ENCODE measurements at regions not wholly inside any gene's neighbourhood (a gene's known extent, or its start where the extent isn't known, plus 50 kb on each side); places are given as distances from the start of the nearest gene placed in this dataset.

- no peaks in the 10 kb centered on the region for H4K20me1 ChIP-seq (ENCODE audit: control insufficient read depth, extremely low read depth, insufficient read depth, low read length)
- H3K27me3 ChIP-seq (ENCODE audit: control insufficient read depth, extremely low read depth, insufficient read depth, low read length), result no peaks in the 10 kb centered on the region
- TF ChIP-seq CTCF (optimal IDR thresholded peaks at IDR 0.05 in 1 of 3, IDR thresholded peaks at IDR 0.05 in 1 of 3, conservative IDR thresholded peaks at IDR 0.05 in 1 of 3; ENCODE audit: extremely low read depth in 1 of 3, insufficient read depth in 2 of 3, low read length in 3 of 3) (no peak), EZH2 (IDR thresholded peaks at IDR 0.05; ENCODE audit: low read length) (no peak)
- H3K9me1 ChIP-seq (ENCODE audit: control insufficient read depth, extremely low read depth, insufficient read depth, low read length), result no peaks in the 10 kb centered on the region
- H3K9me3 ChIP-seq (ENCODE audit: control insufficient read depth, low read depth, low read length), result no peaks in the 10 kb centered on the region
- no peaks in the 10 kb centered on the region for H3K36me3 ChIP-seq (ENCODE audit: control insufficient read depth in 2 of 2, extremely low read depth in 1 of 2, insufficient read depth in 2 of 2, low read length in 2 of 2)
- H3K79me2 ChIP-seq (ENCODE audit: control insufficient read depth, insufficient read depth, low read length), result no peaks in the 10 kb centered on the region
- dilution Hi-C loops (cut with MboI; ENCODE audit: extremely low pct_ligation_motif_present, low sequenced_read_pairs), result no loop called here
- DNase-seq (ENCODE audit: low read depth, low spot score) (no peak), FAIRE-seq (no peak)
- no peak overlapping the region for H2AFZ ChIP-seq (ENCODE audit: control insufficient read depth, low read length)
- no peak overlapping the region for H3K9ac ChIP-seq (ENCODE audit: control insufficient read depth, extremely low read depth, insufficient read depth, low read length)
- H3K4me1 ChIP-seq (ENCODE audit: control insufficient read depth, extremely low read depth, insufficient read depth, low read length), result no peaks in the 10 kb centered on the region
- no peak overlapping the region for H3K4me2 ChIP-seq (ENCODE audit: control insufficient read depth, extremely low read depth, insufficient read depth, low read depth, low read length)
- H3K4me3 ChIP-seq (ENCODE audit: control insufficient read depth in 2 of 3, extremely low read depth in 1 of 3, insufficient read depth in 2 of 3, low read depth in 1 of 3, low read length in 3 of 3), result no peak overlapping the region
- no peak overlapping the region for H3K27ac ChIP-seq (ENCODE audit: control insufficient read depth, insufficient read depth, low read length)
These were observed 1177.4 kb upstream of the PHF14 start for GRCh38 chr7:9796241-9796640.

- no peak overlapping the region for H3K4me2 ChIP-seq (ENCODE audit: control insufficient read depth, extremely low read depth, insufficient read depth, low read depth, low read length)
- FAIRE-seq, result no peak
- no peak overlapping the region for H3K4me3 ChIP-seq (ENCODE audit: control insufficient read depth in 2 of 3, extremely low read depth in 1 of 3, insufficient read depth in 2 of 3, low read depth in 1 of 3, low read length in 3 of 3)
- H4K20me1 ChIP-seq (ENCODE audit: control insufficient read depth, extremely low read depth, insufficient read depth, low read length), result no peaks in the 10 kb centered on the region
- H3K36me3 ChIP-seq (ENCODE audit: control insufficient read depth in 2 of 2, extremely low read depth in 1 of 2, insufficient read depth in 2 of 2, low read length in 2 of 2), result no peaks in the 10 kb centered on the region
- no peaks in the 10 kb centered on the region for H3K79me2 ChIP-seq (ENCODE audit: control insufficient read depth, insufficient read depth, low read length)
- H3K9ac ChIP-seq (ENCODE audit: control insufficient read depth, extremely low read depth, insufficient read depth, low read length), result no peak overlapping the region
- dilution Hi-C loops (cut with MboI; ENCODE audit: extremely low pct_ligation_motif_present, low sequenced_read_pairs), result no loop called here
- DNase-seq (ENCODE audit: low read depth, low spot score), result no peak
- TF ChIP-seq CTCF (optimal IDR thresholded peaks at IDR 0.05 in 1 of 3, IDR thresholded peaks at IDR 0.05 in 1 of 3, conservative IDR thresholded peaks at IDR 0.05 in 1 of 3; ENCODE audit: extremely low read depth in 1 of 3, insufficient read depth in 2 of 3, low read length in 3 of 3) (no peak), EZH2 (IDR thresholded peaks at IDR 0.05; ENCODE audit: low read length) (no peak)
- H3K27me3 ChIP-seq (ENCODE audit: control insufficient read depth, extremely low read depth, insufficient read depth, low read length), result no peaks in the 10 kb centered on the region
- no peaks in the 10 kb centered on the region for H3K9me1 ChIP-seq (ENCODE audit: control insufficient read depth, extremely low read depth, insufficient read depth, low read length)
- H3K9me3 ChIP-seq (ENCODE audit: control insufficient read depth, low read depth, low read length), result no peaks in the 10 kb centered on the region
- H3K4me1 ChIP-seq (ENCODE audit: control insufficient read depth, extremely low read depth, insufficient read depth, low read length), result no peaks in the 10 kb centered on the region
- no peak overlapping the region for H2AFZ ChIP-seq (ENCODE audit: control insufficient read depth, low read length)
- H3K27ac ChIP-seq (ENCODE audit: control insufficient read depth, insufficient read depth, low read length), result no peak overlapping the region
These were observed 1151.0 kb upstream of the PHF14 start for GRCh38 chr7:9822458-9823290.

Measured in keratinocyte (primary cell).